Cerebellar nuclear complex (tissue), 1 donor: ENCODE measurements at regions not wholly inside any gene's neighbourhood (a gene's known extent, or its start where the extent isn't known, plus 50 kb on each side); places are given as distances from the start of the nearest gene placed in this dataset.
"Not testable (repeated sequence)": the region's sequence is repeated elsewhere in the genome, so short reads cannot be mapped to it uniquely, and the experiment has no call there.

ENCODE experiments used
- DNase-seq, 2 experiments: peaks; one replicate each; lab custom pipeline; 2025; lab: John Stamatoyannopoulos, UW

DNA sequence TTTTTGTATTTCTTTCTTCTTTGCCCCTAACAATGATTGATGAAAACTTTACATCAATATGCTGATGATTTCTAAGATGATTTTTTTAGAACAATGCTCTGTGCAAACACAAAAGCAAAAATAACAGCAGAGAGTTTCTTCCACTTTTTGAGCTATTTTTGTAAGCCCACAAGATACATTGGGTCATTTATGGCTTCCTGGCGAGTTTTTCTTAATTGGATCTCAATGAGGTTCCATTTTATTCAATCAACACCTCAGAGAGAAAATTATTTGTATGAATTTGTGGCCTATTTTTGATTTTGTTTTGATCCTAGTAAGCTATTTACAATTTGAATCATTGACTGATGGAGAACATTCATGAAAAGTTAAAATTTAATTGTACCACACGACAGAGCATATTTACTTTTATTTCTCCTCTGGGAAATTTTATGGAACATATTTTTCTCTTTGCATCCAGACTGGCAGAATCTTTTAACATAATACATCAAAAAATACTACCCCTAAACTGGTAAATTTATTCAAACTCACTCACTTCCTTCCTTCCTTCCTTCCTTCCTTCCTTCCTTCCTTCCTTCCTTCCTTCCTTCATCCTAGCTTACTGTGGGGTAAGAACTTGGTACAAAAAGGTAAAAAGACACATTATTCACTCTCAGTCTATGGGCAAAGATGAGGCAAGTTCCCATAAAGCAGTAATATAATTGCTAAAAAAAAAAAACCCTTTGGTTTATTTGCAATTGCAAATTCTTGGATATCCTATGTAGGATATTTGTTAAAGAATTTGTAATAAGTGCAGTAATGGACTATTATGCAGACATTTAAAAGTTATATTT lies 710.4 kb downstream of the SLC4A3 start:
- DNase-seq = no peak

DNA sequence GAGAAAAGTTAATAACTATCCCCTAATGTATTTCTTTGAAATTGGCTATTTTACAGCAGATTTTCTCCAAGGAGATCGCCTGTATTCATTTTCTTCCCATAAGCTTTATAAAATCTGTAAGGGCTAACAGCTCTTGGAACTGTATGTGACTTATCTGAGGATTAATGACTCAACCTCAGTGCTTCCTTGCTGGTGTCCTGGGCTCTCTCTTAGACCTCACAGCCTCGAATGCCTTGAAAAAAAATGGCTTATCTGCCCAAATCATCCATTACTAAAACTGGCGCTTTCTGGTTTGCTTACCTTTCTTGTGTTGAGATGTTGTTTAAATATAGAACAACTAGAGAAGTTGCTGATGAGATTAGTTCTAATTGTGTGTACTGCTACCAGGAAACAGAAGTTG lies 713.6 kb downstream of the SLC4A3 start:
- no peak for DNase-seq

GRCh38 chr2:220346919-220347318 lies 719.5 kb downstream of the SLC4A3 start:
- no peak for DNase-seq

GRCh38 chr2:220347626-220348025 lies 720.2 kb downstream of the SLC4A3 start:
- no peak for DNase-seq

GRCh38 chr2:220348206-220348605 lies 720.8 kb downstream of the SLC4A3 start:
- DNase-seq = no peak

DNA sequence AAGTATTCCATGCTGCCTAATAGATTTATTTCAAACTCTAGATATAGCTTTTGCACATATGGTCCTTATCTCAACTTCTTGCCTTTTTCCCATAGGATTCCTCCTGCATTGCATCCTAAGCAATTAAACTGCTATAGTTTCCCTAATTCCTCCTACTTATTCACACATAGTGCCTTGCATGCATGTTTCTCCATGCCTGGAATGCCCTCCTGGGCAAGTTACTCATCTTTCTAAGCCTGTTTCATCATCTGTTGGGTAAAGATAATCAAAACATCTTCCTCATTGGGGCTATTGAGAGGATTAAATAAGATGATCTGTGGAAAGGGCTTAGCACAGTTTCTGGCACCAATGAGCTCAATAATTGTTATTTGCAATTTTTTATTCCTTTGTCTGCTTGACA lies 726.5 kb downstream of the SLC4A3 start:
- no peak for DNase-seq

DNA sequence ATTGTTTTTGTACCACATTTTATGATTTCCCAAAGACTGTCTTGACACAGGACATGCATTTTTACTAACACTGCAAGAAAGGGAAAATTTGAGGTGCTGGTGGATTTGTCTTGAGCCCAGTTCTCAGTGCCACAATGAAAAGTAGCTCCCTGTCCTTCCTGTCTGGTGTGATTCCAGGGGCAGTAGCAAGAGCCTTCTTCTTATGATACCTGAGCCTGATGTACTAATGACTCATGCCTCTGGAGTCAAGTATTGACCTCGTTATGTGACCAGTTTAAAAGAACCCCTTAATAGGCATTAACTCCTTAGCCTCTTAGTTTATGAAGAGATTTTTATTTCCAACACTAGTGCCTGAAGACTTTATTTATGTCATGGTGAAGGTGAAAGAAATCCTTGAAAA lies 728.6 kb downstream of the SLC4A3 start:
- DNase-seq = no peak

DNA sequence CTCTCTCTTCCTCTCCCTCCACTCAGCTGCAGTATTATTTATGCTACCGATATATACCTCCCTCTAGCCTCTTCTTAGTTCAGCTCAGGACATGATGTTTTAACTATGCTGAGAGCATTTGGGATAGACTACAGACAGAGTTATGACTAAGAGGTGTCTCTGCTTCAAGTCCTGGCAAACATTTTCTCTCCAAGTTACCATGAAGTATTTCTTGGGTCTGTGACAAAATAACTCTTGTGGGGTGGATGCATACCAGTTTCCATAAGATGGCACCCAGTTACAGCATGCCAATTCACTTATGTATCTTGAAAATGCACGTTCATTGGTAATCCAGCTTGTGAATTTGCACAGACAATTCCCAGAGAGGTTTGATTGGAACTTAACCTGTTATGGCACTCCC lies 737.6 kb downstream of the SLC4A3 start:
- no peak for DNase-seq

GRCh38 chr2:220366765-220367164 lies 739.3 kb downstream of the SLC4A3 start:
- DNase-seq = no peak

DNA sequence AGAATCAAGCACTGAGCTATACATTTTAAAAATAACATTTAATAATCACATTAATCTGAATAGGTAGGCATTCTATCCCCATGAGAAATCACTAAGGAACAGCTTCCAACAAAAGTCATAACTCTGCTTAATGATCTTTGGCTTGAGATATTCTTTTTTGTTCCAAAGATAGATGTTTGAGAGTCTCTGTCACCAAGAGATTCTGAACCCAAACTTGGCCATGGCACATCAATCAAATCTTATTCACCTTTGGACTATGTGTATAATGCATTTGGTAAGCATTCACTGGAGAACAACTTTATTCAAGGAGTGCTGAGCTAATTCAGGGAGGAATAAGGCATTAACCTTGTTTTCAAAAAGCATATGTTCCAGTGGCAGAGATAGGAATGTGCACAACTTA lies 743.3 kb downstream of the SLC4A3 start:
- no peak for DNase-seq

DNA sequence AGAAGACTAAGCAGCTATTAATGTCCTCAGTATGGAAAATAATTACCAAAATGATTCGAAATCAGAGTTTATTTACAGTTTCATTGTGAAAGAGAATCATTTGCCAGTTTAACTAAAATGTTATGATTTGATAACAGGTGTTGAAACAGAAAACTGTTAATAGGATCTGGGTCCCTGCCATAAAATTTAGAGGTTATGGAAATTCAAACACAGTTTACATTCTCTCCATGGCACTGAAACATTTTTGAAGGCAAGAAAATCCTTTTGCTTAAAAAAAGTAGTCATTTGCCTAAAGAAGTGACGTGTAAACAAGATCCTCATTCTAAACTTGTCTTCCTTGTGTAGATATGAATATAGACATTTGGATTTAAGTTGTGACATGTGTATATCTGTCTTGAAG lies 743.8 kb downstream of the SLC4A3 start:
- DNase-seq = no peak

DNA sequence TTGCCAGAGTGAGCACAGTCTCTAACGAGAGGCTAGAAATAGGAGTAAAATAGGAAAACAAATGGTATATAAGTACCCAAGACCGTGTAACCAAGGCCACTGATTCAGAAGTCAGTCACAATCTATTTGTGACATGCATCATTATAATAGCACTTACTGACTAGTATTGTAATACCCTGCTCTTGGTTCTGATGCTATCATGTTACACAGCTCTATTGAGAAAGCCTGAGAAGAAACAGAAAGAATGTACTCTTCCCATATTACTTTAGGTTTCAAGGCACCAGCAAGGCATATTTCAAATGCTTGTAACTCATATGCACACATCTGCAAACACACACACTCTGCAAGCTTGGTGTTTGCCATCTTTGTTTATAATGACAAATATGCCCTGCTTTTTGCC lies 746.4 kb downstream of the SLC4A3 start:
- DNase-seq = no peak

GRCh38 chr2:220374282-220374681 lies 746.9 kb downstream of the SLC4A3 start:
- no peak for DNase-seq

DNA sequence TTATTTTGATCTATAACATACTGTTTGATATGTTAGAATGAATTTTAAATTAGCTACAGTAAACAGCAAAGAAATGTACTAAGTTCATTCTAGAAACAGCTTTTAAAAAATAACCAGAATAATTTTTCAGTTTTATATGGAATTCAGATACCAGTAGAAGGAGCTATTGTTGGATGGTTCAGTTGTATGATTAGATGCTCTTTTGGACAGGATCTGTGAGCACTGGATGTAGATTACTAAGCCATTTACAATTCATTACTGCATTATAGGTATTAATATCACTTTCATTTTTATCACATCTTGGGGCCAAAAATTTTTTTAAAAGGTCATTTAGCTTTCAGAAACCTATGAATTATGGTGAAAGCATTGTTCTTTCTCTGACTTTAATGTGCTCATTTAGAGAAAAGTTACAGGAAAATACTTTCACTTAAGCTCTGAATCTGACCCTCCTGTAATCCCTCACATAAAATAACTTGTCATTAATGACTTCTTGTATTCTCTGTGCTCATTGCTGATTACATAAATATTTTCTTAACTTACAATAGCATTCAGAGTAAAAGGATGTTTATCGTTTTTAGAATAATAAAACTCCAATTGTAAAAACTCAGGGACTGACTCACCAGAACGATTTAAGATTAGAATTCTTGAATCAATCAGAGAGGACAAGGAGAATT lies 750.2 kb downstream of the SLC4A3 start:
- DNase-seq = no peak

DNA sequence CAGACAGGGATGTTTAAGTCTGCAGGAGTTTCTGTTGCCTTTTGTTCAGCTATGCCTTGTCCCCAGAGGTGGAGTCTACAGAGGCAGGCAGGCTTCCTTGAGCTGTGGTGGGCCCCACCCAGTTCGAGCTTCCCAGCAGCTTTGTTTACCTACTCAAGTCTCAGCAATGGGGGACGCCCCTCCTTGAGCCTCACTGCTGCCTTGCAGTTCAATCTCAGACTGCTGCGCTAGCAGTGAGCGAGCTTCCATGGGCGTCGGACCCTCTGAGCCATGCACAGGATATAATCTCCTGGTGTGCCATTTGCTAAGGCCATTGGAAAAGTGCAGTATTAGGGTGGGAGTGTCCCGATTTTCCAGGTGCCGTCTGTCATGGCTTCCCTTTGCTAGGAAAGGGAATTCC lies 760.3 kb downstream of the SLC4A3 start:
- DNase-seq = not testable (repeated sequence)

DNA sequence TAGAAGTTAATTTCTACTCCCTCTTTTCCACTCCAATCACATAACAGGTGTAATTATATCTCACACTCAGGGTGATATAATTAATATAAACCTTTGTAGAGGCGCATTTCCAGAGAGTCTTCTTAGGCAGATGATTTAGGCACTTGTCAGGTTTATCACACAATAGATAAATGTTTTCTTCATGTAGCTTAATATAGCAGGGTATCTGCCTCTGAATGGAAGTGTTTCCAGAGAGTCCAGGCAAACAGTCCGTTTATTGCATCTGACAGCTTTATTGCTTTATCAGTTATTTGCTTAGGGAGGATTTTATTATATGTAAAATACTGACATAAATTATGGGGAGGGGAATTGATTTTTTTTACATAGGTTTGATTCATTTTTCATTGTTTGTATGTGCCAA lies 766.3 kb downstream of the SLC4A3 start:
- no peak for DNase-seq

- no peak for DNase-seq
Measured at GRCh38 chr2:220394433-220394832, 767.0 kb downstream of the SLC4A3 start.

DNA sequence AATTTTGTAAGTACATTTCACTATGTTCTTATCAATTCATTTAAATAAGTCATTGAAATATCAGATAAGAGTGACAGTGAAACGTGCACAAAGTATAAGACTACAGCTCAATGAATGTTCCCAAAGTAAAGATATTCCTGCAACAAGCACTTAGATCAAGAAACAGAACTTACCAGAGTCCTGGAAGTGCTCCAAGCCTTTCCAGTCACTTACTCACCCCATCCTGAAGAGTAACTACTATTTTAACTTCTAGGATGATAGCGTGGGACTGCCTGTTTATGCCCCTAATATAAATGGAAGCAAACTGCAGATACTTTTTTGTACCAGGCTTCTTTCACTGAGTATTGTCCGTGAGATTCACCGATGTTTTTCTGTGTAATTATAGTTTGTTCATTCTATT lies 768.9 kb downstream of the SLC4A3 start:
- DNase-seq = no peak

DNA sequence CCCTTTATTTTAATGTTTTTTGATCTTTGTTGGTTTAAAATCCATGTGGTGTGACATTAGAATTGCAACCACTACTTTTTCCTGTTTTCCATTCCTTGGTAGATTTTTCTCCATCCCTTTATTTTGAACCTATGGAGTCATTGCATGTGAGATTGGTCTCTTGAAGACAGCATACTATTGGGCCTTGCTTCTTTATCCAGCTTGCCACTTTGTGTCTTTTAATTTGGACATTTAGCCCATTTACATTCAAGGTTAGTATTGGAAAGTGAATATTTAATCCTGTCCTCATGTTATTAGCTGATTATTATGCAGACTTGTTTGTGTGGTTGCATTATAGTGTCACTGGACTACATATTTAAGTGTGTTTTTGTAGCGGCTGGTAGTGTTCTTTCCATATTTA lies 782.9 kb downstream of the SLC4A3 start:
- DNase-seq = no peak

DNA sequence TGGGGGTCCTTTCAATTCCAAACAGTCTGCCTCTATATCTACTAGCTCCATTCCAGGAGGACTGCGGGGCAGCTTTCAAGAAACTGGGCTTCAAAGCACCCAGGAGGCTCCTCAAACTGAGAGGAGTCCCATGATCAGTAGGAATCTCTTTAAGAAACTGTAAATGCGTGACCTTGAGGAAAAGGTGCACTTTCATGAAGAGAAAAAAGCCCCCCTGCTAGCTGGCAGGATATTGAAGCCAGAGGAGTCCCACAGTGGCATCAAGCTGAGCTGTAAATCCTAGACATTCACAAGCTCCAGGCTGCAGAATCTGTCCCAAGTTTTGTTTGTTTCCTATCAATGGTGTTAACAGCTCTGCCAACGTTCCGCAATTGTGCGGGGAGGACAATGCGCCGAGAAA lies 790.1 kb downstream of the SLC4A3 start:
- no peak for DNase-seq

- DNase-seq = no peak
Measured at GRCh38 chr2:220419647-220420046, 792.2 kb downstream of the SLC4A3 start.

DNA sequence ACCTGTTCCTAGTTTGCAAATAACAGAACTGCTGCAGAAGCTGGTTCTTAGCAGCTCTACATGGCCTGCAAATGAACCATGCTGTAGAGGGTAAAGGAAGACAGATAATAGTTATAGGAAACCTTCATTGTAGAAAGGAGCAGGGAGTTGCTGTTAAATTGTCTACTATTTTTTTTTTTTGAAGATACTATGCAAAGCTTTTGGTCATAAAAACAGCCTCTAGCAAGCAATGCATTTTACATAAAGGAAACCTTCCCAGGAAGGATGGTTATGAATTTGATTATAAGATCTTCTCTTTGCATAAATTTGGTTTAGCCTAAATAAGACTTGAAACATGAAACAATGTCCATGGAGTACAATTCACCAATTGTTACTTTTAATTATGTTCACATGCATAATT lies 793.4 kb downstream of the SLC4A3 start:
- no peak for DNase-seq

GRCh38 chr2:220422676-220423075 lies 795.2 kb downstream of the SLC4A3 start:
- DNase-seq = no peak

- no peak for DNase-seq
Measured at GRCh38 chr2:220424561-220424960, 797.1 kb downstream of the SLC4A3 start.
